AG10803 (cell line): ENCODE measurements at regions not wholly inside any gene's neighbourhood (a gene's known extent, or its start where the extent isn't known, plus 50 kb on each side); places are given as distances from the start of the nearest gene placed in this dataset.
A peak's percentile ranks its signal among the peaks of the same experiment; 100 is the strongest.
"Not testable (repeated sequence)": the region's sequence is repeated elsewhere in the genome, so short reads cannot be mapped to it uniquely, and the experiment has no call there.

Experiments used
- DNase-seq: peaks from one replicate; pipeline ENCODE4 v3.0.0; 2010; ENCODE audit warnings: low read depth
- H3K4me3 ChIP-seq: 2 replicates; pipeline ENCODE4 v1.5.1; 2011; ENCODE audit warnings: mild to moderate bottlenecking, low read length, control low read depth
- CTCF ChIP-seq: conservative IDR thresholded peaks from 2 replicates; pipeline ENCODE4 v1.5.1; 2011; ENCODE audit warnings: mild to moderate bottlenecking, low read length, control low read depth, inconsistent platforms

GRCh38 chr20:39974966-39975501 is 714.0 kb downstream of the MAFB start:
- no peak for DNase-seq

GRCh38 chr20:39968495-39968894 is 720.5 kb downstream of the MAFB start:
- TF ChIP-seq CTCF: no peak
- no peak for DNase-seq

More at GRCh38 chr20:39974966-39975501, 714.0 kb downstream of the MAFB start:
- H3K4me3 ChIP-seq: no peak overlapping the region
- no peak for TF ChIP-seq CTCF

GRCh38 chr20:39967806-39968205 is 721.2 kb downstream of the MAFB start:
- no peak overlapping the region for H3K4me3 ChIP-seq
- TF ChIP-seq CTCF: no peak
- DNase-seq: no peak

More at GRCh38 chr20:39968495-39968894, 720.5 kb downstream of the MAFB start:
- no peak overlapping the region for H3K4me3 ChIP-seq

GRCh38 chr20:39961637-39962244 is 727.3 kb downstream of the MAFB start:
- TF ChIP-seq CTCF: no peak
- H3K4me3 ChIP-seq: no peak overlapping the region
- peak; percentile 3 for DNase-seq

GRCh38 chr20:39960522-39961428 is 728.3 kb downstream of the MAFB start:
- H3K4me3 ChIP-seq: no peak overlapping the region

GRCh38 chr20:39957911-39958310 is 731.1 kb downstream of the MAFB start:
- H3K4me3 ChIP-seq, DNase-seq: not testable (repeated sequence)

More at GRCh38 chr20:39960522-39961428, 728.3 kb downstream of the MAFB start:
- no peak for TF ChIP-seq CTCF
- DNase-seq: no peak

GRCh38 chr20:39954621-39955020 is 734.4 kb downstream of the MAFB start:
- H3K4me3 ChIP-seq: no peak overlapping the region
- TF ChIP-seq CTCF: no peak
- peak; percentile 54 for DNase-seq
